GM19452 (cell line): ENCODE measurements at regions not wholly inside any gene's neighbourhood (a gene's known extent, or its start where the extent isn't known, plus 50 kb on each side); places are given as distances from the start of the nearest gene placed in this dataset.
"Not testable (repeated sequence)": the region's sequence is repeated elsewhere in the genome, so short reads cannot be mapped to it uniquely, and the experiment has no call there.

Source experiments
- ATAC-seq: cut with Tn5 transposase; IDR thresholded peaks from one replicate; pipeline ENCODE4 v1.9.1; 2021; ENCODE audit not compliant: unreplicated experiment

GRCh38 chr6:106802139-106802538 lies 172.4 kb downstream of the CD24 start:
- ATAC-seq = no peak

- ATAC-seq = no peak
Measured at GRCh38 chr6:106801256-106801655, 171.9 kb downstream of the QRSL1 start.

DNA sequence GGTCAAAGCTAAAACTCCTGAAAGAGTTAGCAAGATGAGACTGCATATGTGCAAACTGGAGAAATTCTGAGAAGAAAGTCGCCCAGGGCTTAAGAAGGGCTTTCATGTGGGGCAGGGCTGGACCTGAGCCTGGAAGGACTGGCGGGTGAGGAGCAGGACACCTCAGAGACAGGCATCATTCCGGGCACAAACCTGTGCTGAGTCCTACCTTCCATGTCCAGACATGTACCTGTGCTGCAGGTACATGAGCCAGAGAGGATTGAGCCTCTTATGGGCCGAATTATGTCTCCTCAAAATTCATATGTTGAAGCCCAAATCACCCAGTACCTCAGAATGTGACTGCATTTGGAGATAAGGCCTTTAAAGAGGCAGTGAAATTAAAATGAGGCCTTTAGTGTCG lies 171.0 kb downstream of the QRSL1 start:
- no peak for ATAC-seq

- ATAC-seq = peak; percentile 90
Measured at GRCh38 chr6:106799031-106799894, 169.9 kb downstream of the QRSL1 start.

- no peak for ATAC-seq
Measured at GRCh38 chr6:106797186-106797585, 167.8 kb downstream of the QRSL1 start.

GRCh38 chr6:106796781-106797180 lies 167.4 kb downstream of the QRSL1 start:
- ATAC-seq = no peak

- ATAC-seq = no peak
Measured at GRCh38 chr6:106794129-106794528, 164.8 kb downstream of the QRSL1 start.

DNA sequence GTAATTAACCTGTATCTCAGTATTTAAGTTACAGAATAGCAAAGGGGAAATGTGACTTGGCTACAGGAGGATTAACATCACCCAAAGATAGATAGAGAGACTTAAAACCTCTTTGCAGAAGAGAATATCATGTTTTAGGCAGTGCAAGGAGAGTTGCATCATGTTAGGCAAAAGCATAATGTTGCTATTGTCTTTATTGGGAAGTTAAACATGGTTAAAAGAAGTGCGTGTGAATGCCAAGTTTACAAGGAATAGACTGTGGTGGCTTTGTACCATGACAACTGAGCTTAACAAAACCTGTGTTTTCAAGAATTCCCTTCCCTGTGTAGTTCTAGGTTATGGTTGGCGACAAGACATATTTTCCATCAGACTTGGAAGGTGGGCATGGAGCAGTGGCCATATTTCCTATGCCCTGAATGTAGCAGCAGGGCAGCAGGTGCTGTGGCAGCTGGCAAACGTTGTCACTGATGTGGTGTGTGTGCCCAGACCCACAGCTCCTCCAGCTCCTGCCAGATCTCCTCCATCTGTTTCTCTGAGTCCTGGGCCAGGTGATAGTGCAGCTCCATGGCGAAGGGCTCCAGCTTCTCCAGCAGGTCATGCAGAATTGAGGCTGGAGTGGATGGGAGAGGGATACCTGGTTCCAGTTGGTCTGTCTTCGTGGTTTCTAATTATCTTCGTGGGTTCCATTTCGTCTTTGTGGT lies 163.3 kb downstream of the QRSL1 start:
- no peak for ATAC-seq

GRCh38 chr6:106790935-106791334 lies 161.6 kb downstream of the QRSL1 start:
- ATAC-seq = no peak

- no peak for ATAC-seq
Measured at GRCh38 chr6:106790149-106790770, 160.9 kb downstream of the QRSL1 start.

DNA sequence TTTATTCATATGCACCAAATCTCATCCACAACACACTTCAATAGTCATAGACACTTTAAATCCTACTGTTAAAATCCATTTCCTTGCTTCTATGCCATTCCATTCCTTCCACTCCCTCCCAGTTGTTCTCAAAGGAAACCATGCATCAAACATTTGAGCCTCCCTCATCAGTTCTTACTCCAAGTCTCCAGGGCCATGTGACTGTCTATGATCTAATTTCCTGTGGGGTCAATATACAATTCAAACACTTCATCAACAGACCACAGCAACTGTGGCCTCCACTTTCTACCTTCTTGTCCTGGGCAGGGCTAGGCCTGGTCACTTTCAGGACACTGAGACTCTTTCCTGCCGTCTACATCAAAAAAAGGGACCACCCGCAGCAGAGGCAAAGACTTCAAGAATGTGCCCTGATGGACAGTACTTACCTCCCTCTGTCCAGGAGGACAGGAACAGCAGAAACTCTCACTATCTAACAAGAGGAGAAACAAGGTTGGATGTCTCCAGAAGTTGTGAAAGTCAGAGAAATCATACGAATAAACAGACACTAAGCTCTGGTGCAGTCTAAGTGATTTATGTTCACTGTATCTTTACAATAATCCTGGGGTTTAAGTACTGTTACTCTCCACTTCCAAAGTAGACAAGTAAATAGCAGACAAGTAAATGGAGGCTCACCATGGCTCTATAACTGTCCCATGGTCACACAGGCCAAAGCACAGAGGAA lies 160.2 kb downstream of the QRSL1 start:
- no peak for ATAC-seq

DNA sequence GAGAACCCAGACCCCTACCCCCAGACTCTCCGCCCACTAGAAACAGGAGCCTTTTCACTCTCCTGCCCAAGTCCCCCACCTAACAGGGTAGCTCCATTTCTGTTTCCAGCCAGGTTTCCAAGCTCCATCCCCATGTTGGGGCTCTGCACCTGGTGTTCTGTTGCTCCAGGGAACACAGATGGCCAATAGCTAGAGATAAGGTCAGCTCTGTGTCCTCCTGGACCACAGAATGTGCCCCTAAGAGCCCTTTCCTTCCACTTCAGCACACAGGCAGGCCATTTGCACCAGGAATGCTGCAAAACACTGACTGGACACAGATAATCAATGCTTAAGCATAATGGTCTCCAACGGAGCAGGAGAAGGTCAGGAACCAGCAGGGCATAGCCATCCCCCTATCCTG lies 159.4 kb downstream of the QRSL1 start:
- no peak for ATAC-seq

GRCh38 chr6:106787327-106788196 lies 158.2 kb downstream of the QRSL1 start:
- ATAC-seq = no peak

- ATAC-seq = no peak
Measured at GRCh38 chr6:106785298-106785697, 155.9 kb downstream of the QRSL1 start.

GRCh38 chr6:106783640-106784566 lies 154.5 kb downstream of the QRSL1 start:
- ATAC-seq = no peak

DNA sequence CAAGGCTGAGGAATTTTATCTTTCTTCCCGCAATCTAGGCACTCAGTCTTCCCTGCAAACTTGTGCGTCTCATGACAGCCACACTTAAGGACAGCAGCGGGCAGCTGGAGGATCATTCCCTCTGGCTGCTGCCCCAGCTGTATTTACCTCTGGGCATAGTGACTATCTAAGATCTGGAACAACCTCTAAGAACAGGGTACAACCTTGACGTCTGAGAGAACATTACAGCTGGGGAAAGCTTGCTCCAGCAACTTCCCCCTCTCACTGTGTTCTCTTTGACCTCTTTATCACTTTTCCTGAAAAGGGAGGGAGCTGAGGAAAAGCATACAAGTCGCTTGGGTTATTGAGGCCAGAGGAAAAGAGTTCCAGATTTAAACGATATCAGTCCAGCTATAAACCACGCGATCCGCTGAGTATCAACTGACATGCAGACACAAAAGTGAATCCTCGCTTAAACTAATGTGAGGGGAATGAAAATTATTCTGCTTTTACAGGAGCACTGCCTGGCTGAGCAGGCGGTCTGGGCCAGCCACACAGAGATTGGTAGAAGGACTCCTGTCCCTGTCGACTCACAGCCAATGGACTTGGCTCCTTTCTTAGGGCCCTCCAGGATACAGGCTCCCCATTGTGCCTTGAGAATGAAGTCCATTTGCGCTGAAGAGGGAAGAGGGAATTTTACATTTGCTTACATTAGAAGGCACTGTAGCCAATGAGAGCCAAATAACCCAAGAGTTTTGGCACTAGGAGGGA lies 153.3 kb downstream of the QRSL1 start:
- ATAC-seq = no peak

GRCh38 chr6:106779552-106779951 lies 150.2 kb downstream of the QRSL1 start:
- not testable (repeated sequence) for ATAC-seq

DNA sequence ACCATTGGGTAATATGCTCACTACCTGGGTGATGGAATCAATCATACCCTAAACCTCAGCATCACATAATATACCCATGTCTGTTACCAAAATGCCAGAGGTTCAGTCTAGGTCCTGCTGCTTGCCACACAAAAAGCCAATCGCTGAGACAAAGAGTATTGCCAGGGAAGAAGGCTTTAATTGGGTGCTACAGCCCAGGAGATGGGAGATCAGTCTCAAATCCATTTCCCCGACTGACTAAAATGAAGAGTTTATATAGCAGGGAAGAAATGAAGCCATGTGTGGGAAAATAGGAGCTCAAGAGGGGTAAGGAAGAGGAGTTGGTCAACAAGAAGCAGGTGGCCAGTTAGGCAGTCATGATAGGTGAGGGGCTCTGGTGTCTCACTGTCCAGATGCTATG lies 149.6 kb downstream of the QRSL1 start:
- ATAC-seq = no peak
